ENCODE measurements at regions not wholly inside any gene's neighbourhood (a gene's known extent, or its start where the extent isn't known, plus 50 kb on each side); places are given as distances from the start of the nearest gene placed in this dataset.

- no peaks in the 10 kb centered on the region for H3K27me3 ChIP-seq (ENCODE audit: control insufficient read depth, insufficient read depth, low read length)
- no TSS peak for BruUV-seq (replicated peaks)
Measured at GRCh38 chr7:51802718-51803117, 486.1 kb upstream of the COBL start.

More at GRCh38 chr7:51802718-51803117, 486.1 kb upstream of the COBL start:
- Histone ChIP-seq H4K8ac (ENCODE audit: low read depth in 2 of 2, low read length in 2 of 2) (no peak overlapping the region), H3K4ac (ENCODE audit: low read depth, low read length) (no peak overlapping the region), H4K91ac (ENCODE audit: insufficient read depth, low read depth, low read length) (no peak overlapping the region), H2AFZ (replicated peaks; ENCODE audit: low read length, poor library complexity) (no peak overlapping the region), H2BK120ac (ENCODE audit: low read depth, low read length) (no peak overlapping the region), H3K36me3 (ENCODE audit: control insufficient read depth, insufficient read depth, low read length) (no peaks in the 10 kb centered on the region), H3K27ac (ENCODE audit: insufficient read depth, low read length) (no peak overlapping the region), H2BK15ac (ENCODE audit: low read depth, low read length) (no peak overlapping the region), H3K56ac (ENCODE audit: extremely low read depth, insufficient read depth, low read length) (no peak overlapping the region), H3K79me1 (ENCODE audit: low read depth in 1 of 2, low read length in 2 of 2) (no peaks in the 10 kb centered on the region), H3K18ac (ENCODE audit: low read depth, low read length) (no peak overlapping the region), H2BK20ac (ENCODE audit: low read depth, low read length) (no peak overlapping the region), H3K9ac (ENCODE audit: low read depth, low read length) (no peak overlapping the region), H2BK5ac (ENCODE audit: low read depth, low read length, poor library complexity, severe bottlenecking) (no peak overlapping the region), H3K9me1 (ENCODE audit: insufficient read depth, low read length) (no peaks in the 10 kb centered on the region), H2AK9ac (replicated peaks; ENCODE audit: low read depth, low read length, poor library complexity) (no peak overlapping the region), H4K20me1 (ENCODE audit: insufficient read depth, low read length) (no peaks in the 10 kb centered on the region), H3K4me1 (ENCODE audit: control insufficient read depth, insufficient read depth, low read length) (no peaks in the 10 kb centered on the region), H3K4me3 (ENCODE audit: insufficient read depth, low read depth, low read length) (no peak overlapping the region), H3K14ac (replicated peaks; ENCODE audit: low read depth, low read length) (no peak overlapping the region), H3K9me3 (ENCODE audit: control insufficient read depth, insufficient read depth, low read length) (peaks cover 3% of the 10 kb centered on the region; the same call in 1 of the 2 replicates), H3K23ac (ENCODE audit: low read depth, low read length) (no peak overlapping the region), H4K5ac (ENCODE audit: low read depth, low read length) (no peak overlapping the region), H2AK5ac (ENCODE audit: low read depth, low read length) (no peak overlapping the region), H3K4me2 (ENCODE audit: low read depth, low read length) (no peak overlapping the region)
- dilution Hi-C loops (cut with HindIII; ENCODE audit: low sequenced_read_pairs, unreplicated experiment) (no loop called here), in situ Hi-C loops (cut with MboI; ENCODE audit: low sequenced_read_pairs) (no loop called here), intact Hi-C loops (cut with micrococcal nuclease) (no loop called here)
- POLR2A ChIA-PET (ENCODE audit: unreplicated experiment): no interaction called here
- WGBS, 2 experiments (ENCODE audit: extremely low coverage in 2 of 2, insufficient read length in 1 of 2): 21% methylated on average over 3 of the region's 5 CpGs; no CpG with 5 or more reads in 1 of the 2 experiments
- DNase-seq: no peak
- CTCF ChIA-PET: no interaction called here
- ATAC-seq (ENCODE audit: low read depth): no peak
- TF ChIP-seq RCOR1 (IDR thresholded peaks at IDR 0.05; ENCODE audit: insufficient replicate concordance, low read length): no peak
- TF ChIP-seq MAZ (IDR thresholded peaks at IDR 0.05; ENCODE audit: borderline replicate concordance, low read depth, low read length): no peak
- no peak for TF ChIP-seq RAD21 (IDR thresholded peaks at IDR 0.05; ENCODE audit: low read length)
- no peak for TF ChIP-seq POLR2A (IDR thresholded peaks at IDR 0.05; ENCODE audit: low read depth, low read length)
- TF ChIP-seq CHD1 (IDR thresholded peaks at IDR 0.05; ENCODE audit: low read depth, low read length): no peak
- TF ChIP-seq CTCF (conservative IDR thresholded peaks at IDR 0.05; ENCODE audit: low read depth, low read length): no peak
- TF ChIP-seq CEBPB (IDR thresholded peaks at IDR 0.05; ENCODE audit: low read depth, low read length): no peak
- TF ChIP-seq USF2 (IDR thresholded peaks at IDR 0.05; ENCODE audit: low read depth, low read length): no peak
- TF ChIP-seq BHLHE40 (IDR thresholded peaks at IDR 0.05; ENCODE audit: low read depth, low read length): no peak
- no peak for TF ChIP-seq FOS (IDR thresholded peaks at IDR 0.05; ENCODE audit: low read depth, low read length)
- TF ChIP-seq ELK1 (IDR thresholded peaks at IDR 0.05; ENCODE audit: borderline replicate concordance, low read depth, low read length): no peak
- no peak for TF ChIP-seq NFE2L2 (IDR thresholded peaks at IDR 0.05; ENCODE audit: low read depth, low read length)
- no peak for TF ChIP-seq SMC3 (IDR thresholded peaks at IDR 0.05; ENCODE audit: low read depth, low read length)
- TF ChIP-seq MXI1 (IDR thresholded peaks at IDR 0.05; ENCODE audit: borderline replicate concordance, low read depth, low read length): no peak
